NCI-H2227 (cell line): ENCODE measurements at regions not wholly inside any gene's neighbourhood (a gene's known extent, or its start where the extent isn't known, plus 50 kb on each side); places are given as distances from the start of the nearest gene placed in this dataset.
"Not testable (repeated sequence)": the region's sequence is repeated elsewhere in the genome, so short reads cannot be mapped to it uniquely, and the experiment has no call there.

Experiments
- DNase-seq: peaks from one replicate; lab custom pipeline; 2025; ENCODE audit not compliant: unreplicated experiment; lab: John Stamatoyannopoulos, UW

- no peak for DNase-seq
These were observed 563.9 kb downstream of the TFAP2A start for GRCh38 chr6:9851006-9851405.

- DNase-seq, result no peak
These were observed 566.8 kb downstream of the TFAP2A start for GRCh38 chr6:9848094-9848493.

GRCh38 chr6:9841886-9842725, 572.8 kb downstream of the TFAP2A start:
- DNase-seq, result no peak

- no peak for DNase-seq
These were observed 580.6 kb downstream of the TFAP2A start for GRCh38 chr6:9834233-9834632.

- DNase-seq, result no peak
These were observed 583.1 kb downstream of the TFAP2A start for GRCh38 chr6:9831783-9832182.

GRCh38 chr6:9830808-9831207, 584.1 kb downstream of the TFAP2A start:
- no peak for DNase-seq

- no peak for DNase-seq
These were observed 589.3 kb downstream of the TFAP2A start for GRCh38 chr6:9825526-9825925.

- not testable (repeated sequence) for DNase-seq
These were observed 604.1 kb downstream of the TFAP2A start for GRCh38 chr6:9810727-9811126.

GRCh38 chr6:9810286-9810685, 604.6 kb downstream of the TFAP2A start:
- DNase-seq, result no peak

- DNase-seq, result no peak
These were observed 608.7 kb downstream of the TFAP2A start for GRCh38 chr6:9806195-9806594.

- DNase-seq, result no peak
These were observed 613.6 kb downstream of the TFAP2A start for GRCh38 chr6:9801249-9801754.

GRCh38 chr6:9799582-9799981, 615.3 kb downstream of the TFAP2A start:
- DNase-seq, result no peak

GRCh38 chr6:9796827-9797226, 618.0 kb downstream of the TFAP2A start:
- DNase-seq, result no peak

GRCh38 chr6:9795880-9796279, 619.0 kb downstream of the TFAP2A start:
- no peak for DNase-seq

GRCh38 chr6:9789201-9789600, 625.7 kb downstream of the TFAP2A start:
- no peak for DNase-seq

GRCh38 chr6:9784786-9785185, 630.1 kb downstream of the TFAP2A start:
- no peak for DNase-seq

- DNase-seq, result no peak
These were observed 631.3 kb downstream of the TFAP2A start for GRCh38 chr6:9783567-9783966.

GRCh38 chr6:9766240-9766915, 648.5 kb downstream of the TFAP2A start:
- no peak for DNase-seq

- DNase-seq, result no peak
These were observed 653.7 kb downstream of the TFAP2A start for GRCh38 chr6:9761220-9761619.

GRCh38 chr6:9754515-9754914, 660.4 kb downstream of the TFAP2A start:
- DNase-seq, result no peak

- no peak for DNase-seq
These were observed 668.9 kb downstream of the TFAP2A start for GRCh38 chr6:9745966-9746365.

- DNase-seq, result no peak
These were observed 669.4 kb downstream of the TFAP2A start for GRCh38 chr6:9745476-9745875.
